ENCODE measurements at regions not wholly inside any gene's neighbourhood (a gene's known extent, or its start where the extent isn't known, plus 50 kb on each side); places are given as distances from the start of the nearest gene placed in this dataset.

DNA sequence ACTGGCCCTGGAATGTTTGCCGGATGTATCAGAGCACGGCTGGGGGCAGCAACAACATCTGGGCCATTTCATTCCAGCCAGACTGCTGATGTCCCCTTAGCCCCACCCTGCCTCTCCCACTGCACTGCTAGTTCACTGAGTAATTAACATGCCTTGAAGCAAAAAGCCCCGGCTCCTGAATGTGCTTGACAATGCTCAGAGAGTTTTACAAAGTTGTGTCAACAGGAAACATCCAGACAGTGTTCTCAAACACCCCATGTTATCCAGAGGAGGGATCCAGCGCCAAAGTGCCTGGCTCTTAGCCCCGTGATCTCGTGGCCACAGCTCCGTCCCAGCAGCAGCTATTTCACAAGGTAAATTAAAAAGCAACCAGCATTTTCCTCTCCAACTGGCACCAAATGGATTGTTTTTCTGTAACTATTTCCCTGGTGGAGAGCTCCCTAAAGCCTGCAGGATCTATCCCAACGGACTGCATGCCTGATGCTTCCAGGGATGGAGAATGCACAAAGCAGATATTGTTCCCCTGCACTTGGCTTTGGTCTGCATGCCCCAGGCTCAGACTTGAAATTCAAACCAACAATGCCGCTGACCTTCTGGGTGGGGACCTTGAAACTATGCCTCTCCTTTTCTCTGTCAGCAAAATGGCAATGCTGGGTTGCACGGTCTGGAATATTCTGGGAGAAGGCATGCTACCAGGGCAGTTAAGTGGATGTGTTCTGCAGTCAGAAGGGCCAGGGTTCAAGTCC is 115.6 kb upstream of the CDH5 start:
- TF ChIP-seq, protein P1, sequence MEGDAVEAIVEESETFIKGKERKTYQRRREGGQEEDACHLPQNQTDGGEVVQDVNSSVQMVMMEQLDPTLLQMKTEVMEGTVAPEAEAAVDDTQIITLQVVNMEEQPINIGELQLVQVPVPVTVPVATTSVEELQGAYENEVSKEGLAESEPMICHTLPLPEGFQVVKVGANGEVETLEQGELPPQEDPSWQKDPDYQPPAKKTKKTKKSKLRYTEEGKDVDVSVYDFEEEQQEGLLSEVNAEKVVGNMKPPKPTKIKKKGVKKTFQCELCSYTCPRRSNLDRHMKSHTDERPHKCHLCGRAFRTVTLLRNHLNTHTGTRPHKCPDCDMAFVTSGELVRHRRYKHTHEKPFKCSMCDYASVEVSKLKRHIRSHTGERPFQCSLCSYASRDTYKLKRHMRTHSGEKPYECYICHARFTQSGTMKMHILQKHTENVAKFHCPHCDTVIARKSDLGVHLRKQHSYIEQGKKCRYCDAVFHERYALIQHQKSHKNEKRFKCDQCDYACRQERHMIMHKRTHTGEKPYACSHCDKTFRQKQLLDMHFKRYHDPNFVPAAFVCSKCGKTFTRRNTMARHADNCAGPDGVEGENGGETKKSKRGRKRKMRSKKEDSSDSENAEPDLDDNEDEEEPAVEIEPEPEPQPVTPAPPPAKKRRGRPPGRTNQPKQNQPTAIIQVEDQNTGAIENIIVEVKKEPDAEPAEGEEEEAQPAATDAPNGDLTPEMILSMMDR (conservative IDR thresholded peaks at IDR 0.05 in 1 of 2, IDR thresholded peaks at IDR 0.05 in 1 of 2; ENCODE audit: low read depth in 1 of 2, low read length in 2 of 2): no peak
- no peak for TF ChIP-seq EZH2 (IDR thresholded peaks at IDR 0.05; ENCODE audit: low read length, missing control alignments)
